Neural progenitor cell (in vitro differentiated cells): ENCODE measurements at regions not wholly inside any gene's neighbourhood (a gene's known extent, or its start where the extent isn't known, plus 50 kb on each side); places are given as distances from the start of the nearest gene placed in this dataset.

Experiments used
- CTCF ChIP-seq: fragments of 200-600 bp; sonication (generic); IDR thresholded peaks from 2 replicates; pipeline ENCODE4 v1.5.1; 2017; ENCODE audit warnings: antibody characterized with exemption, mild to moderate bottlenecking
- EZH2 ChIP-seq: fragments of 200-600 bp; sonication (generic); IDR thresholded peaks from 2 replicates; pipeline ENCODE4 v1.6.1; 2017; ENCODE audit warnings: antibody characterized with exemption, mild to moderate bottlenecking, moderate library complexity

- no peak for TF ChIP-seq CTCF
- TF ChIP-seq EZH2: no peak
These were observed 193.6 kb upstream of the KAZN start for GRCh38 chr1:14404862-14405301.
